Lower leg skin (tissue), 3 donors: ENCODE measurements at regions not wholly inside any gene's neighbourhood (a gene's known extent, or its start where the extent isn't known, plus 50 kb on each side); places are given as distances from the start of the nearest gene placed in this dataset.

Source experiments
- CTCF ChIP-seq, 3 donors: fragments of 450-650 bp; IDR thresholded peaks; one replicate each; pipeline ENCODE4 v1.5.1; 2016; ENCODE audit warnings: antibody characterized with exemption in 3 of 3, mild to moderate bottlenecking in 3 of 3, moderate library complexity in 2 of 3
- POLR2A ChIP-seq, 2 donors: fragments of 450-650 bp; IDR thresholded peaks; one replicate each; pipeline ENCODE4 v1.6.1; 2016 to 2017; ENCODE audit warnings: antibody characterized with exemption in 2 of 2, mild to moderate bottlenecking in 1 of 2, moderate library complexity in 1 of 2

GRCh38 chr5:174590820-174591219 lies 133.6 kb upstream of the MSX2 start:
- no peak for TF ChIP-seq POLR2A (IDR thresholded peaks at IDR 0.05)
- no peak for TF ChIP-seq CTCF (IDR thresholded peaks at IDR 0.05)
